Fibroblast of villous mesenchyme (primary cell): ENCODE measurements at regions not wholly inside any gene's neighbourhood (a gene's known extent, or its start where the extent isn't known, plus 50 kb on each side); places are given as distances from the start of the nearest gene placed in this dataset.
"Not testable (repeated sequence)": the region's sequence is repeated elsewhere in the genome, so short reads cannot be mapped to it uniquely, and the experiment has no call there.

Source experiments
- DNase-seq: peaks from one replicate; pipeline ENCODE4 v3.0.0-alpha.2; 2010; ENCODE audit warnings: low read depth
- H3K4me3 ChIP-seq: 2 replicates; pipeline ENCODE4 v1.5.1; 2011; ENCODE audit warnings: low read depth, mild to moderate bottlenecking, low read length
- TF ChIP-seq, protein P1 (sequence below): IDR thresholded peaks from 2 replicates; pipeline ENCODE4 v1.5.1; 2012; ENCODE audit warnings: low read depth, mild to moderate bottlenecking, low read length; ENCODE audit not compliant: insufficient read depth

DNA sequence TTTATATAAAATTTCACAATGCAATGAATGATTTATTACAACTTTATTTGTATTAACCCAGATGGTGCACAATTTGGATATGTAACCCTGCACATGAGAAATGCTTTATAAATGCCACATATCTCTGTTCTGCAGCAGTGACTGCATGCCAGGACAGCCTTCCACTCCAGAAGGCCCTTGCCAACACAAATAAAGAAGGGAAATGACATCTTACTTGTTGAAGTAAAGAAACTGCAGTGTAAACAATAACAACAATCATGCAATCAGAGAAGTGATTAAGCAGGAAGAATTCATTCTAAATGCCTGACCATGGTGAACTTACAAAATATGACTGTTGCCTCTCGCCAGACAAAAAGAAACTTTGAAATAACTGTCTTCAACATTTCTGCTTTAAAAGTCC lies 129.9 kb upstream of the CHST9 start:
- TF ChIP-seq, protein P1, sequence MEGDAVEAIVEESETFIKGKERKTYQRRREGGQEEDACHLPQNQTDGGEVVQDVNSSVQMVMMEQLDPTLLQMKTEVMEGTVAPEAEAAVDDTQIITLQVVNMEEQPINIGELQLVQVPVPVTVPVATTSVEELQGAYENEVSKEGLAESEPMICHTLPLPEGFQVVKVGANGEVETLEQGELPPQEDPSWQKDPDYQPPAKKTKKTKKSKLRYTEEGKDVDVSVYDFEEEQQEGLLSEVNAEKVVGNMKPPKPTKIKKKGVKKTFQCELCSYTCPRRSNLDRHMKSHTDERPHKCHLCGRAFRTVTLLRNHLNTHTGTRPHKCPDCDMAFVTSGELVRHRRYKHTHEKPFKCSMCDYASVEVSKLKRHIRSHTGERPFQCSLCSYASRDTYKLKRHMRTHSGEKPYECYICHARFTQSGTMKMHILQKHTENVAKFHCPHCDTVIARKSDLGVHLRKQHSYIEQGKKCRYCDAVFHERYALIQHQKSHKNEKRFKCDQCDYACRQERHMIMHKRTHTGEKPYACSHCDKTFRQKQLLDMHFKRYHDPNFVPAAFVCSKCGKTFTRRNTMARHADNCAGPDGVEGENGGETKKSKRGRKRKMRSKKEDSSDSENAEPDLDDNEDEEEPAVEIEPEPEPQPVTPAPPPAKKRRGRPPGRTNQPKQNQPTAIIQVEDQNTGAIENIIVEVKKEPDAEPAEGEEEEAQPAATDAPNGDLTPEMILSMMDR = no peak
- H3K4me3 ChIP-seq = no peak overlapping the region
- DNase-seq = no peak

DNA sequence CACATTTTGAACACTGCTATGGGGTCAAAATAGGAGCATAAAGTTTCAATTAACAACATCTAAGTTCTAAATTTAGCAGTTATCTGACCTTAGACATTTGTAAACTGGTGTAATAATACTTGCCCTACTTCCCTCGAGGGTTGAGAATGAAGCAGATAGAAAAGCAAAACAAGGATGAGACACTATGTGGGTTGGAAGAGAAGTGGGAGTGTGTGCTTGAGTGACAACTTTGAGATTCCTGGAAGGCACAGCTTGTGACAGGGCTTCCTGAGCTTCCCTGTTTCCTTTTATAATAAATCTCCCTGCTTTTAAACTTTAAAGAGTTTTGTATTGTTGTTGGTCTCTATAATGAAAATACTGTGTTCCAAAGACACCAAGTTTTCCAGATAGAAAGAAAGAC lies 128.6 kb upstream of the CHST9 start:
- DNase-seq = no peak
- TF ChIP-seq, protein P1 = no peak
- no peak overlapping the region for H3K4me3 ChIP-seq

DNA sequence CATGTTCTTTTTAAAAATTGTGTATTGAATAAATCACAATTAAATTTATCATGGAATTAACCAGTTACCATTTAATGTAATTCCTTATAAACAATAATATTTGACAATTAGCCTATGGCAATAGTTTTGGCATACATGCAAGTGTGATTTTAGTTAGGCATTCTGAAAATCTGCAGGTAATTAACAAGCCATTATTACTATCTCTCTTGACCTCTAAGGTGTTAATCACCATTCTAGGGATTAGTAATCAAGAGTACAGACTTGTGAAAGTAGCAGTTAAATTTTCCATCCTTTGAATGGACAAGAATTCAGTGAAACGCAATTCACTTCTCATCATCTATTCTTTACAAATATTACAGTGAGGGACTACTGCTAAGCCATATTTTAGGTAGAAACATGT lies 127.7 kb upstream of the CHST9 start:
- H3K4me3 ChIP-seq = no peak overlapping the region
- TF ChIP-seq, protein P1 = no peak
- no peak for DNase-seq

DNA sequence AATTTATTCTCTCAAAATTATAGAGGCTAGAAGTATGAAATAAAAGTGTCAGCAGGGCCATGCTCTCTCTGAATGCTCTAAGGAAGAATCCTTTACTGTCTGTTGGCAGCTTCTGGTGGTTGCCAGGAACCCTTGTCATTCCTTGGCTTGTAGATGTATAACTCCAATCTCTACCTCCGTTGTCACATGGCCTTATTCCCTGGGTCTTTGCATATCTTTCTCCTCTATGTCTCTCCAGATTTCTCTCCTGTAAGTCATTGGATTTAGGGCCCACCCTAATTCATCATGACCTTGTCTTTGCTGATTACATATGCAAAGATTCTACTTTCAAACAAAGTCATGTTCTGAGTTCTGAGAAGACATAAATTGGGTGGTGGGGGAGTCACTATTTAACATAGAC lies 127.0 kb upstream of the CHST9 start:
- TF ChIP-seq, protein P1 = no peak
- no peak overlapping the region for H3K4me3 ChIP-seq
- no peak for DNase-seq

DNA sequence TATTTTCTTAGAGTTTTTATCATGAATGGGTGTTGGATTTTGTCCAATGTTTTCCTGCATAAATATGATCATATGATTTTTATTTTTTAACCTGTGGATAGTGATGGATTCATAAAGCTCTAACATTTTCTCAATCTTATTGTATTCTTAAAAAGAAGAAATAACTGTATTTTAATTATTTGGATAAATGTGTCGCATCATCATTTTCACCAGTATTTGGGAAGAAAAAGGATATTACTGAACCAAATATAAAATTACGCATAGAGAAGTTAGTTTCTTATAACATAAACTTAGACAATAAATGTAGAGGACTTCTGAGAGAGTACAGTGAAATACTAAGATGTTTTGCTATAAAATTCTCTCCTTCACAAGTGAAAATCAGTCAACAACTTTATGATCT lies 126.0 kb upstream of the CHST9 start:
- DNase-seq = no peak
- no peak overlapping the region for H3K4me3 ChIP-seq

DNA sequence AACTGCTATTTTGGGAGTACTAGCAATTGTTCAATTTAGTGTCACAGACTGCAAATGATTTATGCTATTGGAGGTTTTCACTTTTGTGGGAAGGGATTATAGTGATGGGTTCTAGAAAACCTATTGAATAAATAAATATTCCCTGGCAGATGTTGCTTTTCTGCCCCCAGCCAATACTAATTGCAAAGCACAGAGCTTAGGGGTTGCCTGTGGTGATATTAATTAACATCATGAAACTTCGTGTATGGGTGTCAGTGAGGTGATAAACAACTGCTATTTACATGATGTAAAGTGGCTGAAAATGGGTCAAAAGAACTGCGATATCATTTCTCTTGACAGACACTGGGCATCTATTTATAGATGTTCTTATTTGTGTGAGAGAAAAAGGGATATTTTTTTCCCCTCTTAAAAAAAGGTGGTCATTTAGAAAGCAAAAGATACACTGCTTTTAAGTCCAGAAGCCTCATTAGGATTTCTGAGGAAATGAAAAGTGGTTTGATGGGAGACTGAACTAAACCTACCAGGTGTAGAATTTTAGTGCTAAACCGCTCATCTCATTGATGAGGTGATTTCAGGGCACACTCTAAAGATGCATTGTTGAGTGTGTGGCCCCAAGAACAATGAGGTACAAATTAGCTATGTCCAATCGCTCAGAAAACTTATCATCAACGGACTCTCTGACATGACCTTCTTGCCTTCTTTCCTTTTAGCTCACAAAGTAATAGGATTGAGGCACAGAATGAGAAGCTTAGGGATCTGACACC lies 116.7 kb upstream of the CHST9 start:
- no peak overlapping the region for H3K4me3 ChIP-seq
- TF ChIP-seq, protein P1 = no peak
- no peak for DNase-seq

More for the DNA sequence above, 126.0 kb upstream of the CHST9 start:
- TF ChIP-seq, protein P1 = no peak

DNA sequence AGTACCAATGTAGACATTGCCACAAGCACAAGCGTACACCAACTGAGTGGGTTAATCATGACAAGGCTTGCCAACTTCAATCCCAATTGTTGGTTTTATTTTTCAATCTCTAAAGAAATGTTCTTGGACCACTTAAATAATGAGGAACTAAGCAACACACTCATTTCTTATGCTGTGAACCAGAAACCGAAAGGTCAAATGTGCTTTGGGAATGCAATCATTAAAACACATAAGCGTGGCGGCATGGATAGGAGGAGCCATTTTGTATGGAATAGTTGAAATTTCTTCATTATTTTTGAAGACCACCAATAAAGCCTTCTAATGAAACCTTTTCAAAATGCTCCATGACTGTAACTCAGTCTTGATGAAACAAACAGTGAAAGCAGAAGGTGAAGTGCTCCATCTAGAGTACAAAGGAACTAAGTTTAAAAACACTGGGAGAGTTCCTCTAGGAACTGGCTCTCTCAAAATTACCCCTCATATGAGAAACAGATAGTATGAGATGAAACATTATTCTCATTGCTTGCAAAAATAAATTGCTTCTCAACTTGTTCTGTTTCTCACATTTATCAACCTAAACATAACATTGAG lies 113.2 kb upstream of the CHST9 start:
- no peak overlapping the region for H3K4me3 ChIP-seq
- TF ChIP-seq, protein P1 = no peak
- DNase-seq = no peak

DNA sequence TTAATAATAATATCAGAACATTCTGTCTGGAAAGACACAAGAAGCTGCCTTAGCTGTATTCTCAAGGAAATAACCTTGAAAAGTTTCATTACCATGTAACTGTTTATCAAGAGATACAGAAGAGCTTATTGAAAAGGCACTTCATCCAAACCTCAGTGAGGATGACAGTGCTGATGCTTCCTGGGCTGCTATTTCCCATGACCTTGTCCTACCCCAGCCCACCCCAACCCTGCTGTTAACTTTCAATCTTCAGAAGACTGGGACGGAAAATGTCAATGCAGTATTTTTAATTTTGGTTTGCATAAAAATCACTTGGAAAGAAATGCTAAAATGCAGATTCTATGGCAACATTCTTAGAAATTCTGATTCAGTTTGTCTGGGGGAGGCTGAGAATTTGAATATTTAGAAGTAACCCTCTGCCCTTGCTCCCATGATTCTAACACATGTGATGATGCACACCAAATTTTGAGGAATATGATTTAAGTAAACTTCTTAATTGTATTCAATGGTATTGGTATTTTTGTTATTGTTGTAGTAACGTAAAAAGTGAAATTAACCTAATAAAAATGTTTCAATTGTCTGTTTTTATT lies 101.0 kb upstream of the CHST9 start:
- H3K4me3 ChIP-seq, DNase-seq: not testable (repeated sequence)
